SU-DHL-6 (cell line): ENCODE measurements at regions not wholly inside any gene's neighbourhood (a gene's known extent, or its start where the extent isn't known, plus 50 kb on each side); places are given as distances from the start of the nearest gene placed in this dataset.

Source experiments
- CTCF ChIP-seq: fragments of 200-600 bp; sonication (generic); IDR thresholded peaks from one replicate; pipeline ENCODE4 v1.5.1; 2017; ENCODE audit warnings: antibody characterized with exemption, mild to moderate bottlenecking, low read length, moderate library complexity; ENCODE audit not compliant: insufficient read depth, poor library complexity, severe bottlenecking
- EZH2phosphoT487 ChIP-seq: fragments of 200-600 bp; sonication (generic), shearing (Covaris generic); conservative IDR thresholded peaks from 2 replicates; pipeline ENCODE4 v1.6.1; 2018; ENCODE audit warnings: mild to moderate bottlenecking, antibody characterized with exemption, low read length, moderate library complexity, mixed read lengths

- TF ChIP-seq CTCF, result no peak
- TF ChIP-seq EZH2phosphoT487, result no peak
Observed at GRCh38 chr18:61222206-61222605, 111.0 kb upstream of the CDH20 start.
